ENCODE measurements at regions not wholly inside any gene's neighbourhood (a gene's known extent, or its start where the extent isn't known, plus 50 kb on each side); places are given as distances from the start of the nearest gene placed in this dataset.

GRCh38 chr15:62626903-62627302 is 415.6 kb upstream of the TPM1 start:
- no peaks in the 10 kb centered on the region for H3K27me3 ChIP-seq
- no peak overlapping the region for H3K27ac ChIP-seq
- no peak for DNase-seq (ENCODE audit: low spot score)
- TF ChIP-seq CTCF (IDR thresholded peaks at IDR 0.05) = no peak
- H3K9me3 ChIP-seq = no peaks in the 10 kb centered on the region
- H3K4me3 ChIP-seq = no peak overlapping the region
- H3K36me3 ChIP-seq = no peaks in the 10 kb centered on the region
- H3K4me1 ChIP-seq = peaks cover 0 to 16% of the 10 kb centered on the region in 2 donors

- Histone ChIP-seq H3K27ac (no peak overlapping the region), H3K9me3 (no peaks in the 10 kb centered on the region), H3K36me3 (no peaks in the 10 kb centered on the region), H3K4me3 (no peak overlapping the region), H3K4me1 (peaks cover 0 to 7% of the 10 kb centered on the region in 2 donors), H3K27me3 (no peaks in the 10 kb centered on the region)
- TF ChIP-seq CTCF (IDR thresholded peaks at IDR 0.05) = no peak
- DNase-seq (ENCODE audit: low spot score) = no peak
Observed at GRCh38 chr15:62631076-62631724, 411.3 kb upstream of the TPM1 start.

- peaks cover 0 to 19% of the 10 kb centered on the region in 2 donors for H3K4me1 ChIP-seq
- DNase-seq (ENCODE audit: low spot score) = no peak
- no peaks in the 10 kb centered on the region for H3K27me3 ChIP-seq
- no peak overlapping the region for H3K27ac ChIP-seq
- H3K9me3 ChIP-seq = no peaks in the 10 kb centered on the region
- no peak overlapping the region for H3K4me3 ChIP-seq
- no peaks in the 10 kb centered on the region for H3K36me3 ChIP-seq
- no peak for TF ChIP-seq CTCF (IDR thresholded peaks at IDR 0.05)
Observed at GRCh38 chr15:62636823-62637573, 405.5 kb upstream of the TPM1 start.

GRCh38 chr15:62637574-62637897 is 405.0 kb upstream of the TPM1 start:
- no peaks in the 10 kb centered on the region for H3K27me3 ChIP-seq
- no peaks in the 10 kb centered on the region for H3K36me3 ChIP-seq
- no peak overlapping the region for H3K4me3 ChIP-seq
- H3K27ac ChIP-seq = no peak overlapping the region
- DNase-seq (ENCODE audit: low spot score) = no peak
- no peak for TF ChIP-seq CTCF (IDR thresholded peaks at IDR 0.05)
- H3K4me1 ChIP-seq = peaks cover 0 to 19% of the 10 kb centered on the region in 2 donors
- no peaks in the 10 kb centered on the region for H3K9me3 ChIP-seq

- no peak for TF ChIP-seq CTCF (IDR thresholded peaks at IDR 0.05)
- H3K4me1 ChIP-seq = peaks cover 0 to 19% of the 10 kb centered on the region in 2 donors
- H3K4me3 ChIP-seq = no peak overlapping the region
- H3K27me3 ChIP-seq = no peaks in the 10 kb centered on the region
- H3K36me3 ChIP-seq = no peaks in the 10 kb centered on the region
- DNase-seq (ENCODE audit: low spot score) = no peak
- H3K9me3 ChIP-seq = no peaks in the 10 kb centered on the region
- H3K27ac ChIP-seq = no peak overlapping the region
Observed at GRCh38 chr15:62637950-62638619, 404.5 kb upstream of the TPM1 start.

Measured in right atrium auricular region (tissue), 2 donors.